HepG2 (cell line): ENCODE measurements at regions not wholly inside any gene's neighbourhood (a gene's known extent, or its start where the extent isn't known, plus 50 kb on each side); places are given as distances from the start of the nearest gene placed in this dataset.

Experiments
- ATAC-seq: fragments of 200-7000 bp; cut with Tn5 transposase; 3 replicates; pipeline ENCODE4 v1.9.1; 2020; ENCODE audit warnings: mild to moderate bottlenecking, moderate library complexity
- BruUV-seq: library from RNA; stranded (reverse); fragments of 400-500 nt; replicated peaks from 2 replicates; lab custom pipeline; 2021; lab: Mats Ljungman, UMichigan
- CTCF ChIA-PET: fragments of 300-600 bp; formaldehyde crosslinking; extraction: SDS; loops from one replicate; lab custom pipeline; 2021; ENCODE audit warnings: low total read pairs, inconsistent platforms, low intra/inter-chr PET ratio; lab: Yijun Ruan, JAX
- POLR2A ChIA-PET: fragments of 350-600 bp; sonication (Branson Sonifier 250); formaldehyde crosslinking; loops from one replicate; lab custom pipeline; 2020; ENCODE audit warnings: antibody characterized with exemption, inconsistent platforms; lab: Yijun Ruan, JAX
- DNase-seq: peaks from one replicate; pipeline ENCODE4 v3.0.0-alpha.2; 2015; ENCODE audit warnings: low spot score
- FAIRE-seq: peaks from 3 replicates; lab custom pipeline; 2011; peaks lifted over from hg19 to GRCh38; lab: Jason Lieb, UNC
- H2AFZ ChIP-seq: one replicate; pipeline ENCODE4 v1.6.1; 2011; ENCODE audit warnings: low read length, inconsistent platforms
- H3K27ac ChIP-seq: fragments of 300-600 bp; 3 replicates; pipeline ENCODE4 v1.8.0; 2011; ENCODE audit warnings: mixed run types, mild to moderate bottlenecking, mixed read lengths, low read length, inconsistent platforms; ENCODE audit not compliant: insufficient read depth; ENCODE audit errors: extremely low read length
- H3K27me3 ChIP-seq, 2 experiments: fragments of 200-600 bp in 1 of 2; 2 replicates in 1 of 2; 3 replicates in 1 of 2; pipeline versions ENCODE4 v1.6.0 to v1.8.0; 2011; ENCODE audit warnings: low read length in 2 of 2, mild to moderate bottlenecking in 2 of 2, moderate library complexity in 2 of 2, inconsistent platforms in 1 of 2; ENCODE audit not compliant: insufficient read depth in 2 of 2, control insufficient read depth in 1 of 2
- H3K36me3 ChIP-seq, 2 experiments: fragments of 200-600 bp in 1 of 2; replicated peaks in 1 of 2; 2 replicates in 1 of 2; 3 replicates in 1 of 2; pipeline versions ENCODE4 v1.5.1 to v1.8.0; 2011; ENCODE audit warnings: low read length in 2 of 2, inconsistent platforms in 1 of 2; ENCODE audit not compliant: insufficient read depth in 2 of 2, control insufficient read depth in 1 of 2
- H3K4me1 ChIP-seq: 2 replicates; pipeline ENCODE4 v1.5.1; 2012; ENCODE audit warnings: low read length, inconsistent platforms; ENCODE audit not compliant: insufficient read depth
- H3K4me2 ChIP-seq: 2 replicates; pipeline ENCODE4 v1.6.0; 2011; ENCODE audit warnings: low read depth, low read length, inconsistent platforms
- H3K4me3 ChIP-seq, 3 experiments: fragments of 200-600 bp in 1 of 3; sonication (generic), shearing (Covaris generic) in 1 of 3; replicated peaks in 1 of 3; 2 replicates each; pipeline ENCODE4 v1.5.1; 2011 to 2016; ENCODE audit warnings: low read length in 3 of 3, inconsistent platforms in 2 of 3, low read depth in 2 of 3, mild to moderate bottlenecking in 2 of 3, control low read depth in 1 of 3, mixed read lengths in 1 of 3; ENCODE audit not compliant: insufficient read depth in 1 of 3
- H3K79me2 ChIP-seq: one replicate; pipeline ENCODE4 v1.6.1; 2011; ENCODE audit warnings: low read length, inconsistent platforms; ENCODE audit not compliant: insufficient read depth
- H3K9ac ChIP-seq: 2 replicates; pipeline ENCODE4 v1.6.0; 2011; ENCODE audit warnings: mild to moderate bottlenecking, low read depth, low read length, inconsistent platforms; ENCODE audit not compliant: insufficient read depth
- H3K9me3 ChIP-seq: 2 replicates; pipeline ENCODE4 v1.5.1; 2012; ENCODE audit warnings: mild to moderate bottlenecking, low read length
- H4K20me1 ChIP-seq: 2 replicates; pipeline ENCODE4 v1.6.0; 2011; ENCODE audit warnings: inconsistent platforms, mild to moderate bottlenecking, low read length, moderate library complexity; ENCODE audit not compliant: insufficient read depth
- HDAC6 ChIP-seq: fragments of 200-600 bp; sonication (generic); IDR thresholded peaks from 2 replicates; pipeline ENCODE4 v1.7.0; 2017; ENCODE audit warnings: mild to moderate bottlenecking, antibody characterized with exemption, low read length, low read depth
- NFE2L1 ChIP-seq: sonication (generic); formaldehyde crosslinking; IDR thresholded peaks from 2 replicates; pipeline ENCODE4 v1.4.0; 2020; ENCODE audit warnings: missing genetic modification reagents, mild to moderate bottlenecking, borderline replicate concordance
- RXRA ChIP-seq: sonication (generic); formaldehyde crosslinking; IDR thresholded peaks from 2 replicates; pipeline ENCODE4 v1.5.1; 2020; ENCODE audit warnings: missing genetic modification reagents
- ZIK1 ChIP-seq: sonication (generic); formaldehyde crosslinking; IDR thresholded peaks from 2 replicates; pipeline ENCODE4 v1.5.0; 2020; ENCODE audit warnings: mild to moderate bottlenecking, low read depth, missing genetic modification reagents, borderline replicate concordance
- ZNF235 ChIP-seq: sonication (generic); formaldehyde crosslinking; IDR thresholded peaks from 2 replicates; pipeline ENCODE4 v1.8.1; 2023; ENCODE audit warnings: mild to moderate bottlenecking, missing genetic modification reagents, borderline replicate concordance
- ZNF549 ChIP-seq: sonication (generic); formaldehyde crosslinking; IDR thresholded peaks from 2 replicates; pipeline ENCODE4 v1.5.0; 2020; ENCODE audit warnings: missing genetic modification reagents
- ZNF570 ChIP-seq: sonication (generic); formaldehyde crosslinking; IDR thresholded peaks from 2 replicates; pipeline ENCODE4 v1.4.0; 2020; ENCODE audit warnings: mild to moderate bottlenecking, missing genetic modification reagents, borderline replicate concordance
- ZNF720 ChIP-seq: sonication (generic); formaldehyde crosslinking; IDR thresholded peaks from 2 replicates; pipeline ENCODE4 v1.4.0; 2020; ENCODE audit warnings: missing genetic modification reagents
- ZNF768 ChIP-seq: sonication (generic); formaldehyde crosslinking; IDR thresholded peaks from 2 replicates; pipeline ENCODE4 v1.4.0; 2020; ENCODE audit warnings: missing genetic modification reagents
- WGBS: methylation state at CpG from one replicate; pipeline ENCODE4 v1.1.6; 2017; ENCODE audit warnings: low lambda C conversion rate; 5-methylcytosine and 5-hydroxymethylcytosine counted together
- in situ Hi-C: cut with HindIII; loops from 2 replicates; pipeline ENCODE4 v1.10.0; 2017; ENCODE audit warnings: low pct_unique_long_range_greater_than_20kb; ENCODE audit not compliant: extremely low pct_ligation_motif_present
- intact Hi-C: fragments of 100-400 bp; cut with micrococcal nuclease; formaldehyde crosslinking; loops from one replicate; pipeline ENCODE4 v1.10.0; 2022; ENCODE audit not compliant: unreplicated experiment
- TF ChIP-seq, protein P1 (sequence below), 2 experiments: sonication (generic) in 1 of 2; formaldehyde crosslinking in 1 of 2; IDR thresholded peaks; 2 replicates each; pipeline versions ENCODE4 v1.5.1 to v1.6.1; 2011 to 2020; ENCODE audit warnings: borderline replicate concordance in 1 of 2, low read depth in 1 of 2, low read length in 1 of 2, mild to moderate bottlenecking in 1 of 2, missing genetic modification reagents in 1 of 2, moderate library complexity in 1 of 2
- TF ChIP-seq, protein P2 (sequence below): sonication (generic); formaldehyde crosslinking; IDR thresholded peaks from 2 replicates; pipeline ENCODE4 v1.5.0; 2020; ENCODE audit warnings: missing genetic modification reagents
- TF ChIP-seq, protein P3 (sequence below): IDR thresholded peaks from 2 replicates; pipeline ENCODE4 v1.6.1; 2012; ENCODE audit warnings: low read depth, low read length, improper control_type of control experiment

DNA sequence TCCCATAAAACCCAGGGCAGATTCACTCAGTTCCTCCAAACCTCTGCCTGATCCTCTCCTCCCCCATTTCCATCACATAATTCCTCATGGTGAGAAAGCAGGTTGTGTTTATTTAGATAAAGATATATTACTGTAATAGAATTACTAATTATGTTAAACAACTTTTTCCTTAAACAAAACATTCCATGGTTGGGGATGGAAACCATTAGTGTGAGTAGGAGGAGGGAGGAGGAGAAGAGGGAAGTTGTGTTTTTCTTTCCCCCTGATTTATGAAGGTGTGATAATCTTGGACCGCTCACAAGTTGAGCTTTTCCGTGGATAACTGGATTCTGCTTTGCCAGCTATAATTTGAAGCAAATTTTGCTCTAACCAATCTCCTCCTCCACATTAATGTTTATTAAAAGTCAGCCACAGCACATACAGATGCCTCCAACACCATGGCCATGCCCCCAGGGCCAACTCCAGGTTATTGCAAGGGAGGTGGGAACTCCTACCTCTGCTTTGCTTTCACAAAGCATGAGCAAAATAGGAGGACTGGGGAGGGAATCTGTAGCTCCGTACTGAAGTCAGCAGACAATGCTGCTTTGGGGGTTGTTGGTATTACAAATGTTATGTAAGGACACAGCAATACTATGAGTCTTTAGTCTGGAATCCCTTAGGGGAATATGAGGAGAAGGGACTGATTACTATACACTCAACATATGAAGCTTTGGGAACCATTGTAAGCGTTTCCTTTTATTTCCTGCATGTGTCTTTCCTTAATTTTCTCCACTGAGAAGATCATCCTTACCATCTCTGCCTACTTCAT, 542.0 kb downstream of the DHX35 start:
- no peak for ATAC-seq
- DNase-seq: no peak
- Histone ChIP-seq H3K79me2 (no peaks in the 10 kb centered on the region), H3K4me2 (no peak overlapping the region), H3K27me3 (no peaks in the 10 kb centered on the region), H4K20me1 (no peaks in the 10 kb centered on the region), H3K4me3 (no peak overlapping the region), H3K36me3 (no peaks in the 10 kb centered on the region), H2AFZ (no peak overlapping the region), H3K27ac (no peak overlapping the region), H3K9me3 (peaks cover 60% of the 10 kb centered on the region), H3K9ac (no peak overlapping the region), H3K4me1 (no peaks in the 10 kb centered on the region)
- CTCF ChIA-PET: no interaction called here
- intact Hi-C loops (no loop called here), in situ Hi-C loops (loop anchor here (10.0 kb wide), 1 partner anchor 59 kb away; no protein-coding TSS in a partner anchor)
- 2% methylated on average over 4 of the region's 4 CpGs for WGBS
- no peak for FAIRE-seq
- BruUV-seq: no TSS peak
- TF ChIP-seq HDAC6: no peak
- TF ChIP-seq, protein P1, sequence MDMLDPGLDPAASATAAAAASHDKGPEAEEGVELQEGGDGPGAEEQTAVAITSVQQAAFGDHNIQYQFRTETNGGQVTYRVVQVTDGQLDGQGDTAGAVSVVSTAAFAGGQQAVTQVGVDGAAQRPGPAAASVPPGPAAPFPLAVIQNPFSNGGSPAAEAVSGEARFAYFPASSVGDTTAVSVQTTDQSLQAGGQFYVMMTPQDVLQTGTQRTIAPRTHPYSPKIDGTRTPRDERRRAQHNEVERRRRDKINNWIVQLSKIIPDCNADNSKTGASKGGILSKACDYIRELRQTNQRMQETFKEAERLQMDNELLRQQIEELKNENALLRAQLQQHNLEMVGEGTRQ (IDR thresholded peaks at IDR 0.05; ENCODE audit: low read depth, low read length): no peak
- TF ChIP-seq, protein P1 (CRISPR knock-in tag; IDR thresholded peaks at IDR 0.05; ENCODE audit: borderline replicate concordance): no peak
- POLR2A ChIA-PET: no interaction called here

DNA sequence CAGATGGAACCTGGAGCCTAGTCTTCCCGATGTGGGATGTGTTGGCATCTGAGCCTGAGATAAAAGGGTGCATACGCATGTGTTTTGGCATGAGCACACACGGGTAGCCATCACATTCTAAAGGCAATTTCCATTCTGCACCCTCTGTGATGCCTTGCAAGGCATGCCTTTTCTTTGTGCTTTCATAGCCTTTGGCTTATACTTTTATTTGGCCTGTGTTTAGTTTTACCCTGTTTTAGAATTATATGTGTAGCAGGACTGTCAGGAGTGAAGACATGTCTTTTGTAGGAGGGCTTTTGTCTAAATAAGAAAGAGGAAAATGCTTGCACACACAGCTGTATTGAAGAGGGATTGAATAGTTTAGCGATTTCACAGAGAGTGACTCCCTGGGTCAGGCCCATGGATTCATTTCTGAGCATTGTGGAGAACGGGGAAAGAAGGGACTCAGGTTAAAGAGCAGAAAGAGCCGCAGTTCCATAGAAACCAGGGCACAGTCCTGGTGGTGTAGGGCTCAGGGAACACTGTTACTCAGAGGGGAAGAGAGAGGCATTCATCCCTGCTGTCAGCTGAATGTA, 530.2 kb downstream of the DHX35 start:
- CTCF ChIA-PET: no interaction called here
- H3K27ac ChIP-seq: no peak overlapping the region
- TF ChIP-seq RXRA: no peak
- no peak for TF ChIP-seq ZNF235
- TF ChIP-seq ZNF570 (CRISPR knock-in tag): no peak
- TF ChIP-seq ZIK1 (CRISPR knock-in tag): no peak
- TF ChIP-seq, protein P2, sequence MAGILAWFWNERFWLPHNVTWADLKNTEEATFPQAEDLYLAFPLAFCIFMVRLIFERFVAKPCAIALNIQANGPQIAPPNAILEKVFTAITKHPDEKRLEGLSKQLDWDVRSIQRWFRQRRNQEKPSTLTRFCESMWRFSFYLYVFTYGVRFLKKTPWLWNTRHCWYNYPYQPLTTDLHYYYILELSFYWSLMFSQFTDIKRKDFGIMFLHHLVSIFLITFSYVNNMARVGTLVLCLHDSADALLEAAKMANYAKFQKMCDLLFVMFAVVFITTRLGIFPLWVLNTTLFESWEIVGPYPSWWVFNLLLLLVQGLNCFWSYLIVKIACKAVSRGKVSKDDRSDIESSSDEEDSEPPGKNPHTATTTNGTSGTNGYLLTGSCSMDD (CRISPR knock-in tag): no peak
- TF ChIP-seq ZNF768 (CRISPR knock-in tag): no peak
- TF ChIP-seq ZNF549 (CRISPR knock-in tag): no peak
- TF ChIP-seq, protein P3, sequence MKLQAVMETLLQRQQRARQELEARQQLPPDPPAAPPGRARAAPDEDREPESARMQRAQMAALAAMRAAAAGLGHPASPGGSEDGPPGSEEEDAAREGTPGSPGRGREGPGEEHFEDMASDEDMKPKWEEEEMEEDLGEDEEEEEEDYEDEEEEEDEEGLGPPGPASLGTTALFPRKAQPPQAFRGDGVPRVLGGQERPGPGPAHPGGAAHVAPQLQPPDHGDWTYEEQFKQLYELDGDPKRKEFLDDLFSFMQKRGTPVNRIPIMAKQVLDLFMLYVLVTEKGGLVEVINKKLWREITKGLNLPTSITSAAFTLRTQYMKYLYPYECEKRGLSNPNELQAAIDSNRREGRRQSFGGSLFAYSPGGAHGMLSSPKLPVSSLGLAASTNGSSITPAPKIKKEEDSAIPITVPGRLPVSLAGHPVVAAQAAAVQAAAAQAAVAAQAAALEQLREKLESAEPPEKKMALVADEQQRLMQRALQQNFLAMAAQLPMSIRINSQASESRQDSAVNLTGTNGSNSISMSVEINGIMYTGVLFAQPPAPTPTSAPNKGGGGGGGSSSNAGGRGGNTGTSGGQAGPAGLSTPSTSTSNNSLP: no peak
- TF ChIP-seq NFE2L1 (CRISPR knock-in tag): no peak
- no peak for TF ChIP-seq ZNF720 (CRISPR knock-in tag)

More for the DNA sequence above, 530.2 kb downstream of the DHX35 start:
- H3K36me3 ChIP-seq: no peaks in the 10 kb centered on the region
- H3K27me3 ChIP-seq: no peaks in the 10 kb centered on the region
- in situ Hi-C loops: no loop called here
- no peaks in the 10 kb centered on the region for H4K20me1 ChIP-seq
- whole genome bisulfite sequencing: 14% methylated on average over 6 of the region's 6 CpGs
- FAIRE-seq: no peak
- no peak overlapping the region for H2AFZ ChIP-seq
- intact Hi-C loops: no loop called here
- no peak for DNase-seq
- POLR2A ChIA-PET: no interaction called here
- H3K79me2 ChIP-seq: no peaks in the 10 kb centered on the region
- no TSS peak for BruUV-seq
- H3K4me2 ChIP-seq: no peak overlapping the region
- H3K4me3 ChIP-seq: no peak overlapping the region
- H3K9me3 ChIP-seq: peaks cover 95% of the 10 kb centered on the region
- no peaks in the 10 kb centered on the region for H3K4me1 ChIP-seq
- no peak for ATAC-seq
- H3K9ac ChIP-seq: no peak overlapping the region
